Right hindlimb (tissue), 1 donor: ENCODE measurements at regions not wholly inside any gene's neighbourhood (a gene's known extent, or its start where the extent isn't known, plus 50 kb on each side); places are given as distances from the start of the nearest gene placed in this dataset.

Source experiments
- DNase-seq: peaks from one replicate; pipeline ENCODE4 v3.0.0-alpha.2; 2018

- DNase-seq = no peak
These were observed 92.8 kb upstream of the FOXC1 start for GRCh38 chr6:1516742-1517520.

DNA sequence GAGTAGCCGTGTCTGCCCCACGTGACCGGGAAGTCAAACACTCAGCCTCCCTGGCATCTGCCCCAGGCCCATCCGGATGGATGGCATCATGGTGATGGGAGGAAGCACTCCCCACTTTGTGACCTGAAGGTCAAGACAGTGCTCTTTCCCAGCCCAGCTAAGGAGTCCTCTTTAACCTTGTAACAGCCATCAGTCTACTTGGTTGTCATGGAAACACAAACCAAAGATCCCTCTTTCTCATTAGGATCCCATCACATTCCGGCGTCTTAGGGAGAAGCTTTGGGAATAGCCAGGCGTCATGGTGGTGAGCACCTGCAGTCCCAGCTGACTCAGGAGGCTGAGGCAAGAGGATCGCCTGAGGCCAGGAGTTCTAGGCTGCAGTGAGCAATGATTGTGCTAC, 90.9 kb upstream of the FOXC1 start:
- no peak for DNase-seq

- DNase-seq = no peak
These were observed 90.1 kb upstream of the FOXC1 start for GRCh38 chr6:1519597-1519996.

DNA sequence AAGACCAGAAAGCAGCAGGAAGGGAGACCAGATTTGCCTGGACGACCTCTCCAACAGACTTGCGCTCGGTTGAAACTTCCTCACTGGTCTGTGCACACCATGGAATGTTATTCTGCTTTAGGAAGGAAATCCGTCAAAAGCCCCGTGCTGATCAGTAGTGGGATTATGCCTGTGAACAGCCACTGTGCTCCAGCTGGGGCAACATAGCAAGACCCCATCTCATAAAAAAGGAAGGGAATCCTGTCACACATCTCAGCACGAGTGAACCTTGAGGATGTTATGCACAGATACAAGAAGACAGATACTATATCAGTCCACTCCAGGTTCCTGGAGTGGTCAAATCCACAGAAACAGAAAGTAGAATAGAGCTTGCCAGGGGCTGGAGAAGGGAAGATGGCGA, 86.9 kb upstream of the FOXC1 start:
- DNase-seq = no peak

DNA sequence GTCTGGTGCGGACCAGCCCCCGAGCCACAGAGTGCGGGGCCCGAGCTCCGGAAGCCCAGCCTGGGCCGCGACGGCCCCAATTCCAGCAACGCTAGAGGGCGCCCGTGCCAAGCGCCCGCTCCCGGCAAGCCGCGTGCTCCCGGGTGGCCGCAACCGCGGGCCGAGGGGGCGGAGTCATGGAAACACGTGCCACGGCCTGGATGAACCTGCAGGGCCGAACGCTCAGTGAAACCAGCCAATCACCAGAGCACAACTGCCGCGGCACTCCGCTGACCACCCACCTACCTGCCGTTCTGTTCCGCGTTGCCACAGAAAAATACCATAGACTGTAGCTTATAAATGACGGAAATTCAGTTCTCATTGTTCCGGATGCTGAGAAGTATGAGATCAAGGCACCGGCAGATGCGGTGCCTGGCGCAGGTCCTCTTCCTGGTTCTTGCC, 85.7 kb upstream of the FOXC1 start:
- peak; percentile 84 for DNase-seq

GRCh38 chr6:1525364-1526038, 84.2 kb upstream of the FOXC1 start:
- no peak for DNase-seq

DNA sequence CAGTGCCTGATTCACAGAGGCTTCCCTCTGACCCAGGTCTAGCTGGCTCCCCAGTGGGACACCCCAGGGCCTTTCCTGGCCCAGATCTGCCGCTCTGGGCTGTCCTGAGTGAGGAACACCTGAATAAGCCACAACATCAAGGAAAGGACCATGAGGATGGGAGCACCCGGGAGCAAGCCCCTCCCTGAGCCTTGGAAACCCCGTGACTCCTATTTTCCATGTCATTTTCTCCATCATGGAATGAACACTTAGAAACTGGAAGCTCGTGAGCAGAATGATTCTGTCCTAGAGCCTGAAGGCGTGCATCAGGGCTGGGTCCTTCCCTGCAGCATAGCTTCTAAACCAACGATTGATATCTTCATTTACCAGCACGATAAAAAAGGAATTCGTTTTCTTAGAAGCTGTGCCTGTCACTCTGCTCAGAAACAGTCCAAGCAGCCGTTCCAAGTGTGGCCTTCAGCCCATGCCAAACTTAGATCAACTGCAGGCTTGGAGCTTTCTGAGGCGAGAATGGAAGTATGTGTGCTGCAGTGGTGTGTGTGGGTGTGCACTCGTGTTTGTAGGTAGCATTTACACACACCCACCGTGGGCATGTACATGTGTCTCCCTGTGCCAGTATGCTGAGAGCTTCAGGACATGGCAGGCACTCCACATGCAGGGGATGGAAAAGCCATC, 83.2 kb upstream of the FOXC1 start:
- peak; percentile 82 for DNase-seq

DNA sequence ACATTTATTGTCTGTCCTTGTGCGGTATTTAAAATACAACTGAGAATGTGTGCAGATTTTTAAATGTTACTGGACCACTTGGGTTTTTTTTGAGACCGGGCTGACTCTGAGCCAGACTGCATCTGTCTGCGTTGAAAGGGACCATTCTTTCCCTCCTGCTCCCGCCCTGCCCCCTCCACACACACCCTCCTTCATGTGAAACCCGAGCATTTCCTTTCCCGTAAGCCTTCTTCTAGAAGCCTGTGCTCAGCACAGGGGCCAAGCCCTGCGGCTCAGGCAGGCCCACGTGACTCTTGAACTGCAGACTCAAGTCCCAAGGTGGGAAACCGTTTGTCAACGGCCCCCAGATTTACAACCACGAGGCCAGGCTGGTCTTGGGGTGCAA, 82.7 kb upstream of the FOXC1 start:
- peak; percentile 93 for DNase-seq

GRCh38 chr6:1535295-1535694, 74.4 kb upstream of the FOXC1 start:
- DNase-seq = no peak

DNA sequence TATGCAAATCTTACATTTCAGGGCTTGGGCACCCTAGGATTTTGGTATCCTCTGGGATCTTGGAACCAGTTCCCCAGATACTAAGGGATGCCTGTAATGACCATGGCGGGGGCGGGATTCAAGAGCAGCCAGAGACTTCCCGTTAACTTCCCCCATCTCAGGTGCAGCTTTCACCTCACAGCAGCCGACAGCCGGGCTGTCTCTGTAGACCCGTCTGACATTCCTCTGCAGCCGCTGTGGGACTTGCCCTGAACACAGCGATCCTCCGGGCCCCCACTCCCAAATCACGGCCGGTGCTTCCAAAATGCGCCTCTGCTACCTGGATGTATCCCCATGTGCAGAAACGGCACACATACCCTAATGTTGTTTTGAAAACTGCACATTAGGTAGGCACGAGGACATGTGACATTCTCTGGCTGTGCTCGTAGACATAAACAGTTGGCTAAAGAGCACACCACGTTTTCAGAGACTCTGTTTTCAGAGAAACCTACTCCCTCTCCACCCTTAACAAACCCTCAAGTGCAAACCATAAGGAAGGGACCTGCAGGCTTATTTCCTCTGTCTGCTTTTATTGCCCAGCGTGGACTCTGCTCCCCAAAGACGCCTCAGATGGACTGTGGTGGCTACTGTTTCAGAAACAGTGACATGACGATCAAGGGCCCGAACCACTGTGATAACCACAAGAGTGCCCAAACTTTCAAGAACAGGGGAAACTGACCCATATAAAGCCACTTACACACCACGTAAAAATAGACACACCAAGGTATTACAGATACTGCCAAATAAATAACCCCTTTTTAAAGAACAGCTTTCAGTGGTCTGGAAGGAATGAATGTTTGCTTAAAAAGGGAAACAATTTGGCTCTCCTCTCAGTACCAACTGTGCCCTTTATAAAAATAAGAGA, 72.9 kb upstream of the FOXC1 start:
- DNase-seq = no peak

- DNase-seq = peak; percentile 65
These were observed 71.3 kb upstream of the FOXC1 start for GRCh38 chr6:1538369-1538768.

- peak; percentile 86 for DNase-seq
These were observed 70.8 kb upstream of the FOXC1 start for GRCh38 chr6:1538810-1539478.

DNA sequence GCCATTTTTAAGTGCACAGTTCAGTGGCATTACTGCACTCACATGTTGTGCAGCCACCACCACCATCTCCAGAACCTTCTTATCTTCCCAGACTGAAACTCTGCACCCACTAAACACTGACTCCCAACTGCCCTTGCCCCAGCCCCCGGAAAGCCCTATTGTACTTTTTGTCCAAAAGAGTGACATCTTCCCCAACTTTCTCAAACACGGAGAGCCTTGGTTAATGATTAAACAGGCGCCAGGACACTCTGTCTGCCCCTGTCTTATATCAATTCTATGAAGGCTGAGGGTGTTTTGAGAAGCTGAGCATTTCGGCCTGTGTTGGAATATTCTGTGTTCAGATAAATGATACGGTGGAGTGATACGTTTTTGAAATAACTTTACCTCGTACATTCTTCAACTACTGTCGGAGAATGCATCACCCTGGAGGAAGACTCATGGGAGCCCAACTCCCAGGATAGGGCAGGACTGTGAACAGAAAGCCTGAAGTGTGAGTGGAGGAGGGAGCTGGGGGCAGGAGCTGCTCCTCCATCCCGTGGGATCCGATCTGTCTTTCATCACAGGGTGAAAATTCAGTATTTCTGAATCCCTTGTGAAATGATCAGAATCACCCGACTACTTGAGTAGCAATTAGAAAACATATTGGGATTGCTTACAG, 68.7 kb upstream of the FOXC1 start:
- no peak for DNase-seq

DNA sequence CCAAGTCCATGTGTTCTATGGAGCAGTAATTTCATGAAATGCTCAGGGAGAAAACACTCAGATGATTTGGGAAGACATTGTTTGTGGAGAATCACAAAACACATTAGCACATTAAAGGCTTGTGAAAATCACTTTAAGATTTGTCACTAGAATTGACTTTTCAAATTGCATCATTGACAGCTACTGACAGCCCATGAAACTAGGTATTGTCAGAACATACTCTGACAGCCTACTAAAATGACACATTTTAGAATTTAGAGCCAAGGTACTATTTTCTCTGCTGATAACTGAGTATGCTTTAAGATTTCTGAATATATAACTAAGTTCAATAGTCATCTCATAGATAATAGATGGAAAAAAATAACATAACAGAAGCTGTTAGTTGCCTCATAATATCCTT, 67.4 kb upstream of the FOXC1 start:
- no peak for DNase-seq

DNA sequence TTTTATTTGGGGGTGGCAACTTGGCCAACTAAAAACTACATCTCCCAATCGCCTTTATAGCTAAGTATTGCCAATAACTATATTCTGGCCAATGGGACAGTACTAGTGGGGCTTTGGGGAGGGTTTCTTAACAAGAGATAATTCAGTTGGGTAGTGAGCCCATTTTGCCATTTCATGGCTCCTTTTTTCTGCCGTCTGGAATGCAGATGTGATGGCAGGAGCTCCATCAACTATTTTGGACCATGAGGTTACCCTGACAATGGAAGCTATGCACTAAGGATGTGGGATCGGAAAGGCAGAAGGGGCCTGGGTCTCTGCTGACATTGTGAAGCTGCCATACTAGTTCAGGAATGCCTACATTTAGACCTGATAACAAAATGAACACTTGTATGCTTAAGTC, 67.0 kb upstream of the FOXC1 start:
- DNase-seq = no peak

DNA sequence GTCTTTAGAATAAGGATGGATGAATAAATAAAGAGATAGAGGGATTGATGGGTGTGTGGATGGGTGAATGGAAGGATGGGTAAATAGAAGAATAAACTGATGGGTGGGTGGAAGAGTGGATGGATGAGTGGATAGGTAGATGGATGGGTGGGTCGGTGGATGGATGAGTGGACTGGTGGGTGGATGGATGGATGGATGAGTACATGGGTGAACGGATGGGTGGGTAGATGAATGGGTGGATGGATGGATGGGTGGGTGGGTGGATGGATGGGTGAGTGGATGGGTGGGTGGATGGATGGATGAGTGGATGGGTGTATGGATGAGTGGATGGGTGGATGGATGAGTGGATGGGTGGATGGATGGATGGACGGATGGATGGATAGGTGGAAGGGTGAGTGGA, 65.7 kb upstream of the FOXC1 start:
- DNase-seq = no peak

- no peak for DNase-seq
These were observed 65.1 kb upstream of the FOXC1 start for GRCh38 chr6:1544603-1545002.

DNA sequence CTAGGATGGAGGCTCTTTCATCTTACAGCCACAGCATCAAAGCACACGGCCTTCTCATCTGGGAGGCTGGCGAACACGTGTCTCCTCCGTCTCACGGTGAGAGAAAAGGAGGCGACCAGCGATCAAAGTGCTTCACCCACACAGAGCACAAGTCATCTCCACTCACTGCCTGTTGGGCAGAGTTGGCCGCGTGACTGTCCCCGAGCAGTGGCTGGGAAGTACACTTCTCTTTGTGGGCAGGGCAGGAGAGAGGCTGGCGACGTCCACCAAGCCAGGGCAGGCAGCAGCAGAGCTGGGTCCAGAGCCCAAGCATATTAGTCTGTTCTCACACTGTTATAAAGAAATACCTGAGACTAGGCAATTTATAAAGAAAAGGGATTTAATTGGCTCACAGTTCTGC, 64.1 kb upstream of the FOXC1 start:
- DNase-seq = no peak

DNA sequence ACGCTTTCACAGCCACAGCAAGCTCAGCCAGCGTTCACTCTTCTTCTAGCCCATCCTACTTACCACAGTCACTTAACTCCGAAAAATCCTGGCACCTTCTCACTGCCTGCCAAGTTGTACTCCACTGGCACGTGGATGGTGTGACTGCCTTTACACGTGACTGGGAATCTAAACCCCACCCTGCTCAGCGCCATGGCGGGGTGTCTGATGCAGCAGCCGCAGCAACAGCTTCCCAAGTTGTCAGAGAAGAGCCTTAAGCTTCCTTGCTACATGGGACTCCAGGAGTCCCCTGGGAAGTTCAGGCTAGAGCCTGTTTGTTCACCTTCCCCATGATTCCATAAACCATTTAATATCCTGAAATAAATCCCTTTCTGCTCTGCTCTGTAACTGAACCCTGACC, 61.9 kb upstream of the FOXC1 start:
- DNase-seq = no peak

- no peak for DNase-seq
These were observed 58.5 kb upstream of the FOXC1 start for GRCh38 chr6:1551249-1551648.

GRCh38 chr6:1552296-1552761, 57.4 kb upstream of the FOXC1 start:
- no peak for DNase-seq
